ENCODE measurements at regions not wholly inside any gene's neighbourhood (a gene's known extent, or its start where the extent isn't known, plus 50 kb on each side); places are given as distances from the start of the nearest gene placed in this dataset.

DNA sequence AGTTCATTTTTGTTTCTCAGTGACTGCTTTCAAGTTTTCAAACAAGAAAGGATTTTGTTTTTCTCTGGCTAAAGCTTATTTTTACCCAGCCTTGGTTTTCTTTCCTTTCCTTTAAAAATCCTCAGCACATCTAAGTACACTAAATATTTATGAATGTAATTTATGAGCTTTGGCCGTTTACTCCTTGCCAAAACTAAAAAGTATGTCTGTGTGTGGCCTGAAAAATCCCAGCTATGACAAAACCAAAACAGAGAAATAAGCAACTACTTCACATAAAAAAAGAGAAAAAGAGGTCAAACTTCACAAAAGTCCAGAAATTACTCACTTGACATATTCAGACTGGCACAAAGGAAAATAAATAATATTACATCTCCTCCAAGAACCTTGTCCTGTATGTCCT lies 365.1 kb upstream of the NFE2L3 start:
- DNase-seq (ENCODE audit: low spot score): no peak

DNA sequence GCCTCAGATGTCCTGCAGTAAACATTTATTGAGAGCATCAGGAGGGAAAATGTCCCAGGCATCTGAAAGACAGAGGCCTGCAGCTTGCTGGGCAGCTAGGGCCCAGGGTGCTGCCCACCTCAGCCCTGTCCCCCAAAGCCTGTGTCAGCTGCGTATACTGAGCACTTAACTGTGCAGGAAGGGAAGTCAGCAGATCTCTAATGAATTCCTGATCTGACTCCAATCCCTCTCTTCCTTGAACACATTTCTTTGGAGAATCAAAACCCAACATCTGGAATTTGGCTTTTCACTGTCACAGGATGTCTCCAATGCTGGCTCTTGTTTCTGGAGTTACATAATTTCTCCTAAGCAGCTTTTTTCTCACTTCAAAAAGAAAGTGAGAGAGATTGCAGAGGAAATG lies 364.7 kb upstream of the NFE2L3 start:
- DNase-seq (ENCODE audit: low spot score): no peak

- DNase-seq (ENCODE audit: low spot score): no peak
Observed at GRCh38 chr7:25788371-25788770, 363.6 kb upstream of the NFE2L3 start.

GRCh38 chr7:25788961-25789620 lies 362.9 kb upstream of the NFE2L3 start:
- DNase-seq (ENCODE audit: low spot score): no peak

DNA sequence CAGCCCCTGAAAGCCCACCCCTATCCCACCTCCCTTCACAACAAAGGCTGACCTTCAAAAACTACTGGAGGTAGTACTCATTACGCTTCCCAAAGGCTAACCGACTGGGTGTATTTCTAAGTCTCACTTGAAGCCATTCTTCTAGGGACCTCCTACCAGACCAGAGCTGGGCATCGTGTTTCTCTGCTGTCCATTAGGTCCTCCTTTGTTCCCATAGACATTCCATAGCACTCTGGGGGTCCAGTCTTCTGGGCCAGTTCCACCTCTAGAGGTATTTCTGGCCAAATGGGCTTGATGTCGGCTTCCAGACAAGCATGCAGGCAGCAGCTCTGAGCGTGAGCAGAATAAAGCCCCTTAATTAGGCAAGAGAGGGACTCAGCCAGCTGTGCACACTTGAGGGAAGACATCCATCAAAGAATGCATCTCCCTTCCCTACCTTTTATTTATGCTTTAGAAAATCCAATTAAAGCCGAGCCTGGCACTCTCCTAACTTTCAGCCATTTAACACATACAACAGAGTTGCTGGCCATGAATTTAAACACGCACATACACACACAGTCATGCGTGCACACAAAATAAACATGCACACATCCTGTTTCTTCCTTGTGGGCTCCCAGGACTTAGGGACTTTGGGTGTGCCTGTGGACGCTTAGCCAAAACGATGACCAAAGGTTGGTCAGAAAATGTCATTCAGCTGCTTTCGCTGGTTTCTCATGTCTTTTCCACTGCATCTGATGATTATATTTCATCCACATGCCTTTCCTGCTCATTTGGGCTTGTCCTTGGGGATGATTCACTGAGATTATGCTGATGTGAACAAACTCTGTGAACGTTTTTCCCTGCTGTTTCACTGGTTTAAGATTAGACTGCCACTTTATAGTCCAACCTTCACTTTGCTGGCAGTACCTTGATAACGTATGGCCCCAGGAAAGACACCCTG lies 362.0 kb upstream of the NFE2L3 start:
- no peak for DNase-seq (ENCODE audit: low spot score)

DNA sequence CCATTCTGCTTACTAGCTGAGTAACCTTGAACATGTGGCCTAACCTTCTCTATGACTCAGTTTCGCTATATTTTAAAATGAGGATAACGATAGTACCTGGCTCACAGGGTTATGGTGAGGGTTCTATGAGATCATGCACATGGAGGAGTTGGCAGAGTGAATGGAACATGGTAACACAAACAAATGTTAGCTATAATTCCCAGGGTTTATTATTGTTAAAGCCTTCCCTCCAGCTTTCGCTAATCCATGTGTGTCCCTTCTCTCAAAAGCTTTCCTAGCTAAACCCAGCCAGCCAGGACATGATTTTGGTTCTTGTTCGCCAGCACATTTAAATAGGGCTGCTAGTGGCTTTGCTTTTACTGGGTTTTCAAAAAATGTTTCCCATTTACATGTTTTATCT lies 361.0 kb upstream of the NFE2L3 start:
- DNase-seq (ENCODE audit: low spot score): no peak

DNA sequence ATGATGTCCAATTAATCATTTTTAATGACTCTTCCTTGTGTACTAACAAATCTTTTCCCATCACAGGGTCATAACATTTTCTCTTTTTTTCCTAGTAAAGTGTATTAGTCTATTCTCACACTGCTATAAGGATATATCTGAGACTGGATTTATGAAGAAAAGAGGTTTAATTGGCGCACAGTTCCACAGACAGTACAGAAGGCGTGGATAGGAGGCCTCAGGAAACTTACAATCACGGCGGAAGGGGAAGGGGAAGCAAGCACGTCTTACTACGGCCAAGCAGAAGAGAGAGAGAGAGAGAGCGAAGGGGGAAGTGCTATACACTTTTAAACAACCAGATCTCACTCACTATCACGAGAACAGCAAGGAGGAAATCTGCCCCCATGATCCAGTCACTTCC lies 359.4 kb upstream of the NFE2L3 start:
- no peak for DNase-seq (ENCODE audit: low spot score)

GRCh38 chr7:25795824-25796235 lies 356.2 kb upstream of the NFE2L3 start:
- DNase-seq (ENCODE audit: low spot score): no peak

DNA sequence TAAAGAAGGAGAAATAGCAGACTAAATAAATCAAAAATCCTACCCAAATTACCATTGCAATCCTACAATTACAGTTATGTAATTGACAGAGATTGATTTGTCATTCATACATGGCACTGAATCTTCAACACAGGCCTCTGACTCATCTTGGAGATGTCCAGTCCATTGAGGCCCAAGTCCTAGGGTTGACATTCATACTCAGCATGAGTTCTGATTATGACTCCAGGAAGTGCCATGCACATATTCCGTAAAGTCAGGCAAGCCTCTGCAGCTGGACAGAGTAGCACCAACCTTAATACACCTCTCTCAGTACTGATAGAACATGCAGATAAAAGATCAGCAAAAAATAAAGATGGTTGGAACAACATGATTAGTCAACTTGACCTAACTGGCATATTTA lies 353.7 kb upstream of the NFE2L3 start:
- DNase-seq (ENCODE audit: low spot score): no peak

GRCh38 chr7:25801214-25801613 lies 350.8 kb upstream of the NFE2L3 start:
- no peak for DNase-seq (ENCODE audit: low spot score)

- no peak for DNase-seq (ENCODE audit: low spot score)
Observed at GRCh38 chr7:25802057-25802456, 349.9 kb upstream of the NFE2L3 start.

DNA sequence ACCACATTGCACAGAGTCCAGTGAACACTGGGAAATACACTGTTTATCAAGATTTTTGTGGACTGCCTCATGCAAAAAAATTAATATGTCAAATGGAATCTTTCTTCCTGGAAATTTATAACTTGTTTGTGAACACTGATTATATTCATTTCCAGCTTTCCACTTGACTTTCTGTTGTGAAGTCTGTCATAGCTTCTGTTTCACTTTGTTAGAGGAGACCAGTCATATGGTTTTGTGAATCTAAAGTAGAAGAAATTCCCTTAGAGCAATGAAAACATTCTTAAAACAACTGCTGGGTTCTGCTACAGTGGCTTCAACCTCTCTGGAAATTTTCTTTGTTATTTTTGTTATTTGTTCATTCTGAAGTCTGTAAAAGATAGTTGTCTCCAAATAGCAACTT lies 349.5 kb upstream of the NFE2L3 start:
- no peak for DNase-seq (ENCODE audit: low spot score)

DNA sequence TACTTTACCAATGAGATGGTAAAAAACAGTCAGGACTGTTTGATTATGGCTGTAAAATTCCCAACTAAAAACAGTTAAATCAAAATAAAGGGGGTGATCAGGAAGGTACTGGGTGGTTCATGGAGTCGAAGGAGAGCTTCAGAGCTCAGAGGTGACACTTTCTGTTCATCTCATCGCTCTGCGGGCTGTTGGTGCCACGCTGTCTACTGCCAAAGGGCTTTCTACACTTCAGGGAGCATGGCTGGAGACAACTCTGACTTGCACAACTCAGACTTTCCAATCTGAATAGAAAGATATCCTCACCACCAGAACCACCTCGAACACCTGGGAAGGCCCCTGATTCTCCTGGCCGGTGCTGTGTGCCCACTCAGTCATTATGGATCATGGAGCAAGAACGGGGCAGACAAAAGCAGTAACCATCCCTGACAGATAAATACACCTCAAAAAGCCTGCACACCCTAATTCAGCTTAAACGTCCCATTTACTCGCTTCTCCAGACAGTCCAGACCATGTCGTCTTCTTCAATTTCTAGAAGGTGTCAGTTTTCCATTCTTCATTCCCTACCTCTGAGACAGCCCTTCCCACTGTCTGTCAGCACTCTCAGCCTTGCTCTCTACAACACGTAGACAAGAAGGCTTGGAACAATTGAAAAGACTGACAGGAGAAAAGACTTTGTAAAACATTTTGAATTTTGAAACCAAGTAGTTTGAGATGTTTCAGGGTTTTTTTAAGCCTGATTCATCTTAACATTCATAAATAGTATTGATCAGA lies 348.7 kb upstream of the NFE2L3 start:
- DNase-seq (ENCODE audit: low spot score): no peak

DNA sequence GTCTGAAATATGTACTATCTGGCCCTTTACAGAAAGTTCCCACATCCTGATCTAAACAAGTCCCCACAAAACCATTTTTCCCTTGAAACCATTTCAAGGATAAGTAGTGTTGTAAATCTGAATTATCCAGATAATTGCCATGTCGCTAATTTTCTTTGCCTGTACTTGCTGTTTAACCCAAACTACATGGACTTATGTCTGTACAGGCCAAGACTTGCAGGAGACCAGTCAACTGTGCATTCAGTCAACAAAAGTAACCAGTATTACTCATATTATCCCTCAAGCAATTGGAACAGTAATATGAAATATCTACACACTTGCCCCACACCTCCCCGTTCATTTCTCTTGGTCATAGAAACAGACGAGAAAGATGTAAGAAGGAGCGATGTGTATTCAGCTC lies 347.8 kb upstream of the NFE2L3 start:
- no peak for DNase-seq (ENCODE audit: low spot score)

DNA sequence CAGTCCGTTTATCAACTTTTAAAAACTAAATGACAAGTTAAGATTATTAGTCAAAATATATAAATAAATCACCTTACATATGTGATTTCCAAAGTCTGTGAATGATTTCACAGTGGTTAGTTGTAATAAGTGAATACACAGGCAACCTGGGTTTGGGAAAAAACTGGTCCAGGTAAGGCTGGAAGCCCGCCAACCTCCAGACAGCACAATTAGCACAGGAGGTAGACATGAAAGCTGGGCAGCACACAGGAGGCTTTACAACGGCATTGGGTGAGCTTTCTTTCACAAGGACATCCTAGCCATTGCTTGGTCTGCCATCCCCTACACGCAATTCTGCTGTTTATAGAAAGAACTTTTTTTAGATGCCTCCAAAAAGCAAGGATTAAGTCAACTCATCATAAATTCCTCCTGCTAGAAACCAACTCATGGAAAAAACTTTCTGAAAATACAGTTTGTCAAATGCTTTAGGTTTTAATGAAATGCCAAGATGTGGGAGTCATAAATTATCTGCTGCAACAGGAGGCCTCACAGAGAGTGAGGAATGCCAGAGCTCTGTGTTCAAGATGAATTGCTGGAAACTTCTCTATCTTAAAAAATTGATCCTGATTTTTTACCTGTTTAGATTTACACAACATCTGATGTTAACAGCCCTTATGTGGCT lies 346.8 kb upstream of the NFE2L3 start:
- DNase-seq (ENCODE audit: low spot score): no peak

GRCh38 chr7:25807086-25807611 lies 344.8 kb upstream of the NFE2L3 start:
- no peak for DNase-seq (ENCODE audit: low spot score)

DNA sequence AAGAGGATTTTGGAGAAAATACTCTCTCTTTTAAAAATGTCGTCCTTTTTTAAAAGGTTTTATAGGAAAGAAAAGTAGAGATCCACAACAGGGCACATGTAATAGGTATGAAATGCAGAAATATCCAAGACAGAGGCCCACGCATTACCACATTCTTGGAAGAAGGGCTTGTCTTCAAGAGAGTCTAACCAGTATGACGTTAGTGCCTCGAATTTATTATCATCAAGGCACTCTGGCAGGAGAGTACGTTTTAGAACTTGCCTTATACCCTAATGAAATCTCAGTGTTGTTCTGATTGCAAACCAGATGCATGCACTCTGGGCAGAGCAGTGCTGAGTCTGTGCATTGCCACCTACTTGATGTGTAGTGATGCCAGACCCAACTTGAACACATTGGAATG lies 342.6 kb upstream of the NFE2L3 start:
- DNase-seq (ENCODE audit: low spot score): no peak

GRCh38 chr7:25812086-25812850 lies 339.7 kb upstream of the NFE2L3 start:
- DNase-seq (ENCODE audit: low spot score): no peak

GRCh38 chr7:25813381-25813780 lies 338.6 kb upstream of the NFE2L3 start:
- DNase-seq (ENCODE audit: low spot score): no peak

- no peak for DNase-seq (ENCODE audit: low spot score)
Observed at GRCh38 chr7:25815711-25816110, 336.3 kb upstream of the NFE2L3 start.

DNA sequence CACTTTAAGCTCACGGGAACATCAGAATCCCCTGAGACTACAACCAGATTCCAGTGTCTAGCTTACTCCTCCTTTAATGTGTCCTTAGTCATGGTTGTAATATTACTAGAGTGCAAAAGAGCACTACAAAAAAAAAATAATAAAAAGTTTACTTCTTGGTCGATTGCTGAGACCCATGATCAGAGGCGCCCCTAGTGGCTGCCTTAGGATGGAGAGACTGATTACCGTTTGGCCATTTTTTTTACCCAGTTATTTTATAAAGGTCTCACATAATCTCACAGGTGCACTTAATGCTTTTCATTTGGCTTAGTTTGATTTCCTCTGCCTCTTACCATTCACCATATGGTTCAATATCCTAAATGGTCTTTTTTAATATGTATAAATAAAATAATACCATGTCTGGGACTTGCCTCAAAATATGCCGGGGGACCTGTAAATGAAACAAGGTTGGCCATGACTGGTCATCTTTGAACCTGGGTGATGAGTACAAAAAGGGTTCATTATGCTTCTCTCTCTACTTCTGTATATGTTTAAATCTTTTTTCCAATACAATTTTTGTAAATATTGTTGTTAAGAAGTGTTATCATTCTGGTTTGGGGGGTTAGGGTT lies 331.5 kb upstream of the NFE2L3 start:
- peak; percentile 42 for DNase-seq (ENCODE audit: low spot score)

Measured in germinal center (tissue), 1 donor.